Stimulated activated CD4-positive, alpha-beta T cell treated with anti-CD3 and anti-CD28 coated beads, Interleukin-15, amount 100 ng/mL, for 24 hours (primary cell): ENCODE measurements at regions not wholly inside any gene's neighbourhood (a gene's known extent, or its start where the extent isn't known, plus 50 kb on each side); places are given as distances from the start of the nearest gene placed in this dataset.

Experiments used
- DNase-seq: peaks from one replicate; pipeline ENCODE4 v3.0.0-alpha.2; 2020

GRCh38 chr1:81128079-81128478, 672.7 kb upstream of the ADGRL2 start:
- no peak for DNase-seq

DNA sequence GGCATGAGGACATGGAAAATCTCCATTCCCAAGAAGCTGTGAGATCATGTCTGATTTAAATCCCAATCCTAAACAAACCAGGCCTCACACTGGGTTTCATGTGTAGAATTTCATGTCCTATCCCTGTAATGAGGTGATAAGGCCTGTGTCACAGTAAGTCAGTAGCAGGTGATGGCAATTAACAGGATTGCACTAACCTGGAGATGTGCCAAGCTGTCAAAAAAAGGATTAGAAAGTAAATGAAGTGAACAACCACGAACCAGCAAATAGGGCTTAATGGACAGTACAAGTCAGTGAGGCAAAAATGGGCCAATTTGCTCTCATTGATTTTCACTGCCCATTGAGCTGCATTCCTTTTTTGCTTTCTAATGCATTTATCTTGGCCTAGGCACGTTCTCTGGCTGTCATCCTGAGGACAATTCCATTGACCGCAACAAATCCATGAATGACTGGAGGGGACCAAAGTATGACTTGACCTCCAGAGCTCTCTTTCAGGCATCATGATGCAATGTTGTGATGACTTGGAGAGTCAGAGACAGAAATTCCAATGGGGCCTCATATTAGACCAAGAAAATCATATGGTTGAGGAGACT, 673.6 kb upstream of the ADGRL2 start:
- DNase-seq = no peak

- no peak for DNase-seq
These were observed 675.1 kb upstream of the ADGRL2 start for GRCh38 chr1:81125672-81126071.

- no peak for DNase-seq
These were observed 679.4 kb upstream of the ADGRL2 start for GRCh38 chr1:81121306-81121705.

GRCh38 chr1:81119319-81119718, 681.4 kb upstream of the ADGRL2 start:
- DNase-seq = no peak

GRCh38 chr1:81118550-81118949, 682.2 kb upstream of the ADGRL2 start:
- no peak for DNase-seq

GRCh38 chr1:81115422-81115821, 685.3 kb upstream of the ADGRL2 start:
- DNase-seq = no peak

GRCh38 chr1:81114191-81114590, 686.5 kb upstream of the ADGRL2 start:
- DNase-seq = no peak

GRCh38 chr1:81113688-81114087, 687.0 kb upstream of the ADGRL2 start:
- no peak for DNase-seq

DNA sequence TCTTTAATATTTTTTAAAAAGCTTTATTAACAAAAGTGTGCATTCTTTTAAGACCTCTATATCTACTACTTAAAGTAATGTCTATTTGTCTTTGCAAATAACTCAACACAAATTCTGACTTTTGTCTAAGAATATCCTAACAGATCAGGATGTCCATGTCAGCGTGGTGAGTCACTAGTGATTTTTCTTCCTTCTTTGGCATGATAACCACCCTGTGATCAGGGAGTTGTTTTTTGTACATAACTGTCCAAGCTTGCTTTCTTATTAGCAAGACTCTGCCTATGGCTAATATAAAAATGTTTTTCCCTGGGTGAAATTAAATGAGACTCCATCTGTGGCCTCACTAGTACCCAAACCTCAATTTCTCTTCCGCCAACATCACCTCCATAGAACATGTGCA, 688.9 kb upstream of the ADGRL2 start:
- DNase-seq = no peak

DNA sequence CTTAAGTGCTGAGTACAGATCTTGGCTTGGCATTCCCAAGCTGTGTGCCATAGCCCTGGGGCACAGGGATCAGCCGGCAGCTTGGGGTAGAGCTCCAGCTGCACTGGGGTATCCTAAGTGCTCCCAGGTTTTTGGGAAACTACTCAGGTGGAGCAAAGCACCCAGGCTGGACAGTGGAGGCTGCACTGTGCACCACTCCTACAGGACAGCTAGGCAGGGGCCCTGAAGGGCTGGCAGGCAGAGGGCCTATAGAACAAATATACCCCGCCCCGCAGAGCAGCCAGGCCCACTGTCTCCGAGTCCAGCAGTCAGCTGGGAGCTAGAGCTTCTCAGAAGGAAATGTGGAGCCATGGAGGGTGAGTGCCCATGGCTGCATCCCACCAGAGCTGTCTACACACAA, 691.7 kb upstream of the ADGRL2 start:
- no peak for DNase-seq

GRCh38 chr1:81097860-81098259, 702.9 kb upstream of the ADGRL2 start:
- DNase-seq = no peak

GRCh38 chr1:81073580-81073979, 727.2 kb upstream of the ADGRL2 start:
- no peak for DNase-seq

GRCh38 chr1:81071969-81072753, 728.6 kb upstream of the ADGRL2 start:
- no peak for DNase-seq

- no peak for DNase-seq
These were observed 729.5 kb upstream of the ADGRL2 start for GRCh38 chr1:81071072-81071858.

DNA sequence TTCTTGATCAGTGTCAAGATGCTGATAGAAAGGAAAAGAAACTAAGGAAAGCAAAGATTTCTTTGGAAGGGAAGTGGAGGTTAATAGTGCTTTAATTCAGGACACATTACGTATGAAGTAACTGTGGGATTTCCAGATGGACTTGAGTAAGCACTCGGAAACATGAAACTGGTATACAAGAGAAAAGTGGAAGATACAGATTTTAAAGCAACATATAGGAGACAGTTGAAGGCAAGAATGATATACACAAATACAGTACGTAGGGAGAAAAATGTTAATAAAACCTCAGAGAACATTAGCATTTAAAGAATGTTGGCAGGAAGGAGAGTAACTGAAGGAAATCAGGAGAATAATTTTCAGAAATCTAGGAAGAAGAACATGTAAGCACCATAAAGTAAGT, 730.9 kb upstream of the ADGRL2 start:
- no peak for DNase-seq

DNA sequence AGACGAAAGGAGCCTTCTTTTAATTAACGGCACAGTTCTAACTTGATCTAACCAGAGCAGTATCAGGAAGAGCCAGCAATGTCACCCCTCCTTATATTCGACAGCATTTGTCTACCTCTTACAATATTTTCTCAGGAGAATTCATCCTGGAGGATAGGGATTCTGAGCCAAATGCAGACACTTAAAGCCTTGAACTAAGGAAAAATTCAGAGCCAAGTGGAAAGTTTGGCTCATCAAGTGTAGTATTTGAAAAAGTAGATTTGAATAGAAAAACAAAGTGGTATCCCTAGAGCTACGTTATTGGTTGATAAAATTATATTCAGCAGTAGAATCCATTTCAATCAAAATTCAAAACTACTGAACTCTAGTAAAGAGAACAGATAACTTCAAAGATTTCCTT, 732.0 kb upstream of the ADGRL2 start:
- no peak for DNase-seq

- DNase-seq = no peak
These were observed 746.9 kb upstream of the ADGRL2 start for GRCh38 chr1:81053826-81054225.

- no peak for DNase-seq
These were observed 748.6 kb upstream of the ADGRL2 start for GRCh38 chr1:81052162-81052561.

DNA sequence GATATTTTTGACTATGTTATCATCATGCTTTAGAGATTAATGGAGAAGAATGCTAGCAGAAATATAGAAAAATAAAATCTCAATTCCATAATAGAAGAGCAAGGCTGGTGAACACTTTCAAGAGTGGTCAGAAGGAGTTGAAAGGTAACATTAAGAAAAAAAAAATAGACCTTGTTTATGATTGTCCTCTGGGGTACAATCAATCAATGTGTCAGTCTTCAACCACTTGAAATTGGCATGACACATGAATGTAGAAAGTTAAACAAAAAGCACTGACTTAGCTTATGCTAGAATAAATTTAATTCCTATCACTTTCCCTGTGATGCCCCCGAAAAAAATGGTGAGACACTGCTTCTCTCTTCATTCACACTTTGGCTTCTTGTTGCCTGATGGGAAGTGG, 750.3 kb upstream of the ADGRL2 start:
- DNase-seq = no peak

- no peak for DNase-seq
These were observed 756.0 kb upstream of the ADGRL2 start for GRCh38 chr1:81044708-81045107.

GRCh38 chr1:81042225-81042624, 758.5 kb upstream of the ADGRL2 start:
- no peak for DNase-seq

DNA sequence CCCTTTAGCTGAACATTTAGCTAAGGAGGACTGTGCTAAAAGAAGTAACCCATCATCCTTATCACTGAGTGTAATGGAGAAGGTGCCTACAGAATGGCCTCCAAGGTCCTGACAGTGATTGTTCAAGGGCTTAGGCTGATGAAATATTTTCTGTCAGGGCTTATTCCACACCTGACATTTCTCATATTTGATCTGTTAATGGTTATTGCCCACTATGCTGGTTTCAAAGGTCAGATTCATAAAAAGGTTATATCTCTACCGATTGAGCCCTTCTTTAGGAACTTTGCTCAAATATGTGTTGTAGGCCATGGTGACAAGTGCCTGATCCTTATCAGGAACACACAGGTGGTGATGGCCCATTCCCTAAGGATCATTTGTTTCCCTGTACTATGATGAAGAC, 766.4 kb upstream of the ADGRL2 start:
- no peak for DNase-seq

GRCh38 chr1:81032973-81033425, 767.7 kb upstream of the ADGRL2 start:
- DNase-seq = no peak
